Caco-2 (cell line): ENCODE measurements at regions not wholly inside any gene's neighbourhood (a gene's known extent, or its start where the extent isn't known, plus 50 kb on each side); places are given as distances from the start of the nearest gene placed in this dataset.

ENCODE experiments used
- BruUV-seq: library from RNA; stranded (reverse); fragments of 400-500 nt; replicated peaks from 2 replicates; lab custom pipeline; 2021; lab: Mats Ljungman, UMichigan
- CTCF ChIA-PET: fragments of 300-600 bp; sonication (Branson Sonifier 250); formaldehyde crosslinking; loops from one replicate; lab custom pipeline; 2022; ENCODE audit warnings: antibody characterized with exemption; lab: Charles Lee
- POLR2A ChIA-PET: fragments of 300-600 bp; sonication (Branson Sonifier 250); formaldehyde crosslinking; loops from one replicate; lab custom pipeline; 2022; ENCODE audit warnings: antibody characterized with exemption; lab: Charles Lee
- DNase-seq, 2 experiments: peaks; one replicate each; pipeline versions ENCODE4 v3.0.0 to v3.0.0-alpha.2; 2020 to 2022
- H3K27me3 ChIP-seq: replicated peaks from 2 replicates; pipeline ENCODE4 v1.6.0; 2011; ENCODE audit warnings: low read length; ENCODE audit not compliant: control insufficient read depth, insufficient read depth
- H3K36me3 ChIP-seq: 2 replicates; pipeline ENCODE4 v1.5.1; 2011; ENCODE audit warnings: low read length; ENCODE audit not compliant: control insufficient read depth, insufficient read depth
- H3K4me1 ChIP-seq: fragments of 250-450 bp; sonication (Bioruptor Pico); 2 replicates; pipeline ENCODE4 v1.5.1; 2020; ENCODE audit warnings: mild to moderate bottlenecking
- H3K4me3 ChIP-seq: 2 replicates; pipeline ENCODE4 v1.5.1; 2011; ENCODE audit warnings: low read depth, mild to moderate bottlenecking, control low read depth, low read length
- H3K9me3 ChIP-seq: fragments of 250-450 bp; sonication (Bioruptor Pico); 2 replicates; pipeline ENCODE4 v1.5.1; 2020; ENCODE audit warnings: mild to moderate bottlenecking, moderate library complexity
- H3K27ac Mint-ChIP-seq: one replicate; pipeline ENCODE4 v1.8.0; 2022; ENCODE audit warnings: mixed read lengths; ENCODE audit not compliant: unreplicated experiment
- H3K27me3 Mint-ChIP-seq: one replicate; pipeline ENCODE4 v1.8.0; 2022; ENCODE audit warnings: mixed read lengths; ENCODE audit not compliant: insufficient read depth, unreplicated experiment
- H3K36me3 Mint-ChIP-seq: one replicate; pipeline ENCODE4 v1.8.0; 2022; ENCODE audit warnings: mild to moderate bottlenecking, mixed read lengths; ENCODE audit not compliant: insufficient read depth, unreplicated experiment
- H3K4me1 Mint-ChIP-seq: one replicate; pipeline ENCODE4 v1.8.0; 2022; ENCODE audit warnings: low read depth, mixed read lengths; ENCODE audit not compliant: unreplicated experiment
- H3K4me3 Mint-ChIP-seq: one replicate; pipeline ENCODE4 v1.8.0; 2022; ENCODE audit warnings: mild to moderate bottlenecking, moderate library complexity, mixed read lengths; ENCODE audit not compliant: unreplicated experiment
- H3K9me3 Mint-ChIP-seq: one replicate; pipeline ENCODE4 v1.8.0; 2022; ENCODE audit warnings: mixed read lengths; ENCODE audit not compliant: unreplicated experiment
- CTCF ChIP-seq, 2 experiments: fragments of 200-600 bp in 1 of 2; IDR thresholded peaks; 1 replicate in 1 of 2; 2 replicates in 1 of 2; pipeline versions ENCODE4 v1.5.1 to v1.8.0; 2011 to 2022; ENCODE audit warnings: antibody characterized with exemption in 1 of 2, control low read depth in 1 of 2, inconsistent platforms in 1 of 2, low read depth in 1 of 2, low read length in 1 of 2, mild to moderate bottlenecking in 1 of 2, moderate library complexity in 1 of 2; ENCODE audit not compliant: insufficient read depth in 1 of 2, severe bottlenecking in 1 of 2, unreplicated experiment in 1 of 2
- intact Hi-C: fragments of 100-400 bp; cut with micrococcal nuclease; formaldehyde crosslinking; loops from one replicate; pipeline ENCODE4 v1.10.0; 2022; ENCODE audit not compliant: unreplicated experiment

- DNase-seq, result no peak
- no peaks in the 10 kb centered on the region for H3K9me3 ChIP-seq
- Mint-ChIP-seq H3K27ac (no peak overlapping the region), H3K9me3 (no peaks in the 10 kb centered on the region), H3K4me1 (peaks cover 21% of the 10 kb centered on the region), H3K36me3 (peaks cover 4% of the 10 kb centered on the region), H3K4me3 (no peak overlapping the region), H3K27me3 (no peaks in the 10 kb centered on the region)
- no peaks in the 10 kb centered on the region for H3K27me3 ChIP-seq
- H3K36me3 ChIP-seq, result no peaks in the 10 kb centered on the region
- CTCF ChIA-PET, result no interaction called here
- intact Hi-C loops, result no loop called here
- no TSS peak for BruUV-seq
- H3K4me1 ChIP-seq, result peaks cover 45% of the 10 kb centered on the region
- POLR2A ChIA-PET, result no interaction called here
- no peak for TF ChIP-seq CTCF (IDR thresholded peaks at IDR 0.05; ENCODE audit: insufficient read depth in 1 of 2, low read depth in 1 of 2, low read length in 1 of 2, severe bottlenecking in 1 of 2, unreplicated experiment in 1 of 2)
- no peak overlapping the region for H3K4me3 ChIP-seq
Observed at GRCh38 chr11:86140334-86140990, 71.6 kb upstream of the PICALM start.

DNA sequence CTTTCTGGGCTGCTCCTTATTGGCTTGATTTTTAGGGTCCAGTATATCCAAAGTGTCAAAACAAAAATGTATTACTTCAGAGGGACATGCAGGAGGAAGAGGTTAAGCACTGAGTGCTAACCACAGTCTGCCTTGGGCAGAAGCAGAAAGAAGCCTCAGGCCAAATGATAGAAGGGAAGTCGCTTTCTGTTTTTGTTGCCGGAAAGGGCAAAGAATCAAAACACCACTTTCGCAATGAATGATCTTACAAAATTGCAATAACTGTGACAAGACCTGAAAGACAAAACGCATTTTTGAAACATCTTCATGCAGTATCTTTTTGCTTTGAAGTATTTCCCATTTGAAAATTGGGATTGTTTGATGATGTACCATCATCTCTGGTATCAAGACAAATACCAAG, 70.1 kb upstream of the PICALM start:
- intact Hi-C loops, result loop anchor here (10.0 kb wide), 1 partner anchor 284 kb away; the partner anchor contains the start of gene CCDC83
- Mint-ChIP-seq H3K4me3 (no peak overlapping the region), H3K36me3 (peaks cover 9% of the 10 kb centered on the region), H3K27ac (no peak overlapping the region), H3K9me3 (no peaks in the 10 kb centered on the region), H3K4me1 (peaks cover 18% of the 10 kb centered on the region), H3K27me3 (no peaks in the 10 kb centered on the region)
- DNase-seq, result no peak
- no peak for TF ChIP-seq CTCF (IDR thresholded peaks at IDR 0.05; ENCODE audit: insufficient read depth in 1 of 2, low read depth in 1 of 2, low read length in 1 of 2, severe bottlenecking in 1 of 2, unreplicated experiment in 1 of 2)
- H3K4me1 ChIP-seq, result peaks cover 42% of the 10 kb centered on the region
- no peak overlapping the region for H3K4me3 ChIP-seq
- no peaks in the 10 kb centered on the region for H3K36me3 ChIP-seq
- POLR2A ChIA-PET, result no interaction called here
- BruUV-seq, result no TSS peak
- no peaks in the 10 kb centered on the region for H3K27me3 ChIP-seq
- CTCF ChIA-PET, result no interaction called here
- no peaks in the 10 kb centered on the region for H3K9me3 ChIP-seq

- H3K36me3 Mint-ChIP-seq, result peaks cover 5% of the 10 kb centered on the region
- Histone ChIP-seq H3K4me3 (no peak overlapping the region), H3K27me3 (no peaks in the 10 kb centered on the region), H3K9me3 (no peaks in the 10 kb centered on the region), H3K36me3 (no peaks in the 10 kb centered on the region), H3K4me1 (peaks cover 57% of the 10 kb centered on the region)
- no peaks in the 10 kb centered on the region for H3K9me3 Mint-ChIP-seq
- no peaks in the 10 kb centered on the region for H3K27me3 Mint-ChIP-seq
- TF ChIP-seq CTCF (IDR thresholded peaks at IDR 0.05; ENCODE audit: insufficient read depth in 1 of 2, low read depth in 1 of 2, low read length in 1 of 2, severe bottlenecking in 1 of 2, unreplicated experiment in 1 of 2), result no peak
- DNase-seq, result no peak
- ChIA-PET CTCF (interaction anchor here (1.1 kb wide), 1 partner anchor 95 kb away, joined by 3 read pairs; no protein-coding TSS in a partner anchor), POLR2A (no interaction called here)
- no peak overlapping the region for H3K4me3 Mint-ChIP-seq
- H3K4me1 Mint-ChIP-seq, result peaks cover 27% of the 10 kb centered on the region
- intact Hi-C loops, result loop anchor here (10.0 kb wide), 1 partner anchor 282 kb away; the partner anchor contains the start of gene CCDC83
- no TSS peak for BruUV-seq
- peak overlapping the region; percentile 66 for H3K27ac Mint-ChIP-seq
Observed at GRCh38 chr11:86136538-86136937, 67.7 kb upstream of the PICALM start.
